ENCODE measurements at regions not wholly inside any gene's neighbourhood (a gene's known extent, or its start where the extent isn't known, plus 50 kb on each side); places are given as distances from the start of the nearest gene placed in this dataset.

DNA sequence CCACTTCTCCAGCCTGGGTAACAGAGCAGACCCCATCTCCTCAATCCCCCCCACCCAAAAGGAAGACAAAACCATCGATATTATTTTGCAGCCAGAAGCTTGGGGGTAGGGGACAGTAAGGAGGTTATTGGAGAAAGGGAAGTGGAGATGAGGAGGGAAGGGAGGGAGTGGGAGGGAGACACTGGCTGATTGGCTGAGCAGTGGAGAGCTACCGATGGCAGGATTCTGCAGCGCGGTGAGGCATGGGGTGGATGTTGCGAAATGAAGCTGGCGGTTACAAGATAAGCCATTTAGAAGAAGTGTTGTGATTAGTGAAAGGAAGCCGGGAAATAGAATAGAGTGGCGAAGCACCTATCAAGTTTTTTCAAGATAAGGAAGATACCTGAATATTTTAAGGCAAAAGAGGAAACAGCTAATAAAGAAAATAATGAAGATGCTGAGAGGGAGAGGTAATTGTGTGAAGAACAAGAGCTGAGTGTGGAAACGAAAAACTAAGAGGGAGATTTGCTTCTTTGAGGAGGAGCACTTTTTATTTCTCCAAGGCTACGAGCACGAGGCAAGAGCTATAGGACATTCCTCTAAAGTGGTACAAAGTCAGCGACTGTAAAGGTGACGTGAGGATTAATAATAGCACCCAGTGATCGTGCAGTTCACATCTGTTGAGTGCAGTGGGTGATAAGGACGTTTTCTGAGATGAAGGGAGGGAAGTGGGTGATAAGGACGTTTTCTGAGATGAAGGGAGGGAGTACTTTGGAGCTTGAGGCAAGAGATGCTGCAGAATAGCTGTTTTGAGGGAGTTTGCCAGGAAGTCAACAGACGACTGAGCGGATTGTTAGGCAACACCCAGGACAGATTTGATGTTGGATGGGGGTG is 103.2 kb upstream of the KIF26B start:
- Histone ChIP-seq H3K4me1 (ENCODE audit: control extremely low read depth in 1 of 4, control insufficient read depth in 4 of 4, insufficient read depth in 4 of 4, low read length in 3 of 4) (peaks cover 15 to 57% (median 37%) of the 10 kb centered on the region in 4 experiments), H3K36me3 (ENCODE audit: control insufficient read depth in 4 of 4, insufficient read depth in 4 of 4, low read length in 3 of 4) (no peaks in the 10 kb centered on the region), H3K9me3 (ENCODE audit: control extremely low read depth in 1 of 5, control insufficient read depth in 4 of 5, insufficient read depth in 2 of 5, low read depth in 1 of 5, low read length in 4 of 5) (no peaks in the 10 kb centered on the region), H3K27ac (ENCODE audit: insufficient read depth in 1 of 2, low read depth in 1 of 2, low read length in 2 of 2, poor library complexity in 1 of 2, severe bottlenecking in 2 of 2) (peak overlapping the region in 1 of 2 experiments; percentile 16), H3K4me3 (ENCODE audit: control insufficient read depth in 1 of 7, extremely low read depth in 1 of 7, insufficient read depth in 4 of 7, low read depth in 2 of 7, low read length in 6 of 7) (peak overlapping the region in 6 of 7 experiments; percentile 17 to 66 (median 52)), H3K27me3 (replicated peaks in 2 of 5; ENCODE audit: control insufficient read depth in 4 of 5, insufficient read depth in 5 of 5, low read length in 4 of 5) (no peaks in the 10 kb centered on the region)
- DNase-seq: peak; percentile 82 to 92 (median 90)
- CTCF ChIA-PET: interaction anchor here (0.6 to 2.3 kb wide), 9 partner anchors 9 to 255 kb away, joined by 3 to 19 read pairs (median 3); no protein-coding TSS in a partner anchor
- POLR2A ChIA-PET: interaction anchor here (0.7 to 1.5 kb wide), 3 partner anchors 10 to 82 kb away, joined by 3 read pairs; a partner anchor contains a TSS
- 1% methylated on average over 17 of the region's 18 CpGs for WGBS (ENCODE audit: insufficient coverage)

DNA sequence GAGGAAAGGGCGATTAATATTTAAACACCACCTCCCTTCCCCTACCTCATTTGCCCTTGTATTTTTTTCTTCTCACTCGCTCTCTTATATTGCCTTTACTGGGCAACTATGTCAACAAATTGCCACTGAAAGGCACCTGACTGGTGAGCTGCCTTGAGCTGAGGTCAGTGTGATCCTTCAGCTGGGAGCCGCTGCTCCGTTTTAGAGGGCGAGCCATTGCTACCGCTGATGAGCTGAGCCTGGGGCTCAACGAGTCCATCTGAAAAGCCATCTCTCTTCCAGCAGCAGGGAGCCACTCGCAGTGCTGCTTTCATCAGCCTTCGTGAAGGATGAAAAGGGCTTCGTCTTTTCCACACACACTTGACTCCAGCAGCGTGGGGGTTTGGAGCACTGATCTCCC is 108.0 kb upstream of the KIF26B start:
- Histone ChIP-seq H3K9me3 (ENCODE audit: control extremely low read depth in 1 of 5, control insufficient read depth in 4 of 5, insufficient read depth in 2 of 5, low read depth in 1 of 5, low read length in 4 of 5) (no peaks in the 10 kb centered on the region), H3K36me3 (ENCODE audit: control insufficient read depth in 4 of 4, insufficient read depth in 4 of 4, low read length in 3 of 4) (no peaks in the 10 kb centered on the region), H3K4me1 (ENCODE audit: control extremely low read depth in 1 of 4, control insufficient read depth in 4 of 4, insufficient read depth in 4 of 4, low read length in 3 of 4) (peaks cover 5 to 23% (median 11%) of the 10 kb centered on the region in 4 experiments), H3K4me3 (ENCODE audit: control insufficient read depth in 1 of 7, extremely low read depth in 1 of 7, insufficient read depth in 4 of 7, low read depth in 2 of 7, low read length in 6 of 7) (no peak overlapping the region), H3K27ac (ENCODE audit: insufficient read depth in 1 of 2, low read depth in 1 of 2, low read length in 2 of 2, poor library complexity in 1 of 2, severe bottlenecking in 2 of 2) (no peak overlapping the region), H3K27me3 (replicated peaks in 2 of 5; ENCODE audit: control insufficient read depth in 4 of 5, insufficient read depth in 5 of 5, low read length in 4 of 5) (no peaks in the 10 kb centered on the region)
- ChIA-PET POLR2A (no interaction called here), CTCF (interaction anchor here (1.0 to 1.6 kb wide), 3 partner anchors 185 to 443 kb away, joined by 3 to 14 read pairs (median 3); no protein-coding TSS in a partner anchor)
- DNase-seq: no peak
- WGBS (ENCODE audit: insufficient coverage): 95% methylated on average over 11 of the region's 11 CpGs

GRCh38 chr1:245046315-245046714 is 108.5 kb upstream of the KIF26B start:
- no peak overlapping the region for H3K4me3 ChIP-seq (ENCODE audit: control insufficient read depth in 1 of 7, extremely low read depth in 1 of 7, insufficient read depth in 4 of 7, low read depth in 2 of 7, low read length in 6 of 7)
- H3K4me1 ChIP-seq (ENCODE audit: control extremely low read depth in 1 of 4, control insufficient read depth in 4 of 4, insufficient read depth in 4 of 4, low read length in 3 of 4): peaks cover 5 to 19% (median 7%) of the 10 kb centered on the region in 4 experiments
- no peaks in the 10 kb centered on the region for H3K9me3 ChIP-seq (ENCODE audit: control extremely low read depth in 1 of 5, control insufficient read depth in 4 of 5, insufficient read depth in 2 of 5, low read depth in 1 of 5, low read length in 4 of 5)
- CTCF ChIA-PET: interaction anchor here (1.0 to 1.6 kb wide), 4 partner anchors 14 to 442 kb away, joined by 3 to 14 read pairs (median 3); no protein-coding TSS in a partner anchor
- WGBS (ENCODE audit: insufficient coverage): 99% methylated on average over 9 of the region's 9 CpGs
- no peaks in the 10 kb centered on the region for H3K27me3 ChIP-seq (replicated peaks in 2 of 5; ENCODE audit: control insufficient read depth in 4 of 5, insufficient read depth in 5 of 5, low read length in 4 of 5)
- no peak for DNase-seq
- H3K27ac ChIP-seq (ENCODE audit: insufficient read depth in 1 of 2, low read depth in 1 of 2, low read length in 2 of 2, poor library complexity in 1 of 2, severe bottlenecking in 2 of 2): no peak overlapping the region
- no peaks in the 10 kb centered on the region for H3K36me3 ChIP-seq (ENCODE audit: control insufficient read depth in 4 of 4, insufficient read depth in 4 of 4, low read length in 3 of 4)
- POLR2A ChIA-PET: no interaction called here

DNA sequence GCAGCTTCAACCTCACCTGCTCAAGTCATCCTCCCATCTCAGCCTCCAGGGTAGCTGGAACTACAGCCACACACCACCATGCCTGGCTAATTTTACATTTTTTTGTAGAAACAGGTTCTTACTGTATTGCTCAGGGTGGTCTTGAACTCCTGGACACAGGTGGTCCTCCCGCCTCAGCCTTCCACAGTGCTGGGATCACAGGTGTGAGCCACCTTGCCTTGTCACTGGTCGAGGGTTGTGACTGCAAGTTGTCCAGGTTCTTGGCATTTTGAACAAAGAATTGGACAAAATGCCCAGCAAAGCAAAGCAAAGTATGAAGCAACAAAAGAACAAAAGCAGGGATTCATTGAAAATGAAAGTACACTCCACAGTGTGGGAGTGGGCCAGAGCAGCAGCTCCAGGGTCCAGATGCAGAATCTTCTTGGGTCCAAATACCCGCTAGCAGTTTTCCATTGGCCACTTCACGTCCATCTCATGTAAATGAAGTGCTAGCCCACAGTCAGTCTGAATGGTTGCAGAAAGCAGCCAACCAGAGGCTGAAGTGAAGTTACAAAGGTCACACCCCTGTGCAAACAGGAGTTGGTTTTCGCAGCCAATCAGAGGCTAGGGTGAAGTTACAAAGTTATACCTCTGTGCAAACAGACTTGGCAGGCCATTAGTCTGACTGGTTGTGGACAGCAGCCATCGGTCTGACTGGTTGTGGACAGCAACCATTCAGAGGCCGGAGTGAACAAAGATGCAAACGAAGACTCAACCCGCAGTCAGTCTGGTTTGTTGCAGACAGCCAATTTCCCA is 109.5 kb upstream of the KIF26B start:
- DNase-seq: no peak
- Histone ChIP-seq H3K4me1 (ENCODE audit: control extremely low read depth in 1 of 4, control insufficient read depth in 4 of 4, insufficient read depth in 4 of 4, low read length in 3 of 4) (peaks cover 0 to 9% (median 0%) of the 10 kb centered on the region in 4 experiments), H3K36me3 (ENCODE audit: control insufficient read depth in 4 of 4, insufficient read depth in 4 of 4, low read length in 3 of 4) (no peaks in the 10 kb centered on the region), H3K9me3 (ENCODE audit: control extremely low read depth in 1 of 5, control insufficient read depth in 4 of 5, insufficient read depth in 2 of 5, low read depth in 1 of 5, low read length in 4 of 5) (no peaks in the 10 kb centered on the region), H3K27me3 (replicated peaks in 2 of 5; ENCODE audit: control insufficient read depth in 4 of 5, insufficient read depth in 5 of 5, low read length in 4 of 5) (no peaks in the 10 kb centered on the region), H3K4me3 (ENCODE audit: control insufficient read depth in 1 of 7, extremely low read depth in 1 of 7, insufficient read depth in 4 of 7, low read depth in 2 of 7, low read length in 6 of 7) (no peak overlapping the region), H3K27ac (ENCODE audit: insufficient read depth in 1 of 2, low read depth in 1 of 2, low read length in 2 of 2, poor library complexity in 1 of 2, severe bottlenecking in 2 of 2) (no peak overlapping the region)
- ChIA-PET POLR2A (interaction anchor here (0.7 kb wide), 1 partner anchor 197 kb away, joined by 4 read pairs; no protein-coding TSS in a partner anchor), CTCF (interaction anchor here (1.0 to 1.5 kb wide), 2 partner anchors 13 to 244 kb away, joined by 3 to 14 read pairs; no protein-coding TSS in a partner anchor)
- 99% methylated on average over 9 of the region's 9 CpGs for WGBS (ENCODE audit: insufficient coverage)

GRCh38 chr1:245043611-245043940 is 111.2 kb upstream of the KIF26B start:
- Histone ChIP-seq H3K4me1 (ENCODE audit: control extremely low read depth in 1 of 4, control insufficient read depth in 4 of 4, insufficient read depth in 4 of 4, low read length in 3 of 4) (peaks cover 0 to 3% (median 0%) of the 10 kb centered on the region in 4 experiments), H3K27me3 (replicated peaks in 2 of 5; ENCODE audit: control insufficient read depth in 4 of 5, insufficient read depth in 5 of 5, low read length in 4 of 5) (no peaks in the 10 kb centered on the region), H3K9me3 (ENCODE audit: control extremely low read depth in 1 of 5, control insufficient read depth in 4 of 5, insufficient read depth in 2 of 5, low read depth in 1 of 5, low read length in 4 of 5) (no peaks in the 10 kb centered on the region), H3K27ac (ENCODE audit: insufficient read depth in 1 of 2, low read depth in 1 of 2, low read length in 2 of 2, poor library complexity in 1 of 2, severe bottlenecking in 2 of 2) (no peak overlapping the region), H3K36me3 (ENCODE audit: control insufficient read depth in 4 of 4, insufficient read depth in 4 of 4, low read length in 3 of 4) (no peaks in the 10 kb centered on the region), H3K4me3 (ENCODE audit: control insufficient read depth in 1 of 7, extremely low read depth in 1 of 7, insufficient read depth in 4 of 7, low read depth in 2 of 7, low read length in 6 of 7) (no peak overlapping the region)
- DNase-seq: no peak
- ChIA-PET POLR2A (interaction anchor here (0.6 kb wide), 1 partner anchor 610 kb away, joined by 9 read pairs; no protein-coding TSS in a partner anchor), CTCF (interaction anchor here (1.0 to 4.2 kb wide), 10 partner anchors 8 to 440 kb away, joined by 3 to 36 read pairs (median 8); partner anchors contain the start of genes COX20 and HNRNPU)
- 94% methylated on average over 3 of the region's 6 CpGs for WGBS (ENCODE audit: insufficient coverage)

DNA sequence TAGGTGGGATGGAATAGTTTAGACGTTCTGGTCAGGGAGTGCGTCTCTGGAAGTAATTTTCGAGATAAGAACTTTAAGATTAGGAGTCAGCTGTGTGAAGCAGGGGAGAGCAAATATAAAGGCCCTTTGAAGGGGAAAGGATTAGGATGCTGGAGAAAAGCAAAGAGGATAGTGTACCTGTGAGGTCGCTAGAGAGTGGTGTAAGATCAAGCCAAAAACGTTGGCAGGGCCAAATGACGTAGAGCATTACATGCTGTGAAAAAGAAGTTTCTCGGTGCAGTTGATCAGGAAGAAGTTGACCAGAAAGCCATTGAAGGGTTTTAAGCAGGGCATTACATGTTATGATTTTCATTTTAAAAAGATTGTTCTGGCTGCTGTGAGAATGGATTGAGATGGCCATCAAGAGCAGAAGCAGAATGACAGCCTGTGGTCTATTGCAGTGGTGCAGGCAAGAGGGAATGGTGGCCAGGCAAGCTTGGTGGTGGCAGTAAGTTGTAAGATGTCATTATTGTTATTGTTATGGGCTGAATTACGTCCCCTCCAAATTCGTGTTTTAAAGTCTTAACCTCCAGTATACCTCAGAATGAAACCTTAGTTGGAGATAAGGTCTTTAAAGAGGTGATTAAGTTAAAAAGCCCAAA is 113.6 kb upstream of the KIF26B start:
- H3K27me3 ChIP-seq (replicated peaks in 2 of 5; ENCODE audit: control insufficient read depth in 4 of 5, insufficient read depth in 5 of 5, low read length in 4 of 5): no peaks in the 10 kb centered on the region
- DNase-seq: no peak
- WGBS (ENCODE audit: insufficient coverage): 93% methylated on average over 7 of the region's 9 CpGs
- no peak overlapping the region for H3K4me3 ChIP-seq (ENCODE audit: control insufficient read depth in 1 of 7, extremely low read depth in 1 of 7, insufficient read depth in 4 of 7, low read depth in 2 of 7, low read length in 6 of 7)
- no peaks in the 10 kb centered on the region for H3K9me3 ChIP-seq (ENCODE audit: control extremely low read depth in 1 of 5, control insufficient read depth in 4 of 5, insufficient read depth in 2 of 5, low read depth in 1 of 5, low read length in 4 of 5)
- no peaks in the 10 kb centered on the region for H3K36me3 ChIP-seq (ENCODE audit: control insufficient read depth in 4 of 4, insufficient read depth in 4 of 4, low read length in 3 of 4)
- H3K4me1 ChIP-seq (ENCODE audit: control extremely low read depth in 1 of 4, control insufficient read depth in 4 of 4, insufficient read depth in 4 of 4, low read length in 3 of 4): peaks cover 0 to 3% (median 0%) of the 10 kb centered on the region in 4 experiments
- ChIA-PET POLR2A (interaction anchor here (0.6 kb wide), 1 partner anchor 10 kb away, joined by 3 read pairs; no protein-coding TSS in a partner anchor), CTCF (interaction anchor here (1.1 to 4.2 kb wide), 9 partner anchors 9 to 444 kb away, joined by 3 to 36 read pairs (median 7); partner anchors contain the start of gene HNRNPU)
- H3K27ac ChIP-seq (ENCODE audit: insufficient read depth in 1 of 2, low read depth in 1 of 2, low read length in 2 of 2, poor library complexity in 1 of 2, severe bottlenecking in 2 of 2): no peak overlapping the region

All from common myeloid progenitor, CD34-positive (primary cell).